Activated gamma-delta T cell treated with Interleukin-2 at 50 U/mL for 16 hours (primary cell): ENCODE measurements at regions not wholly inside any gene's neighbourhood (a gene's known extent, or its start where the extent isn't known, plus 50 kb on each side); places are given as distances from the start of the nearest gene placed in this dataset.

ENCODE experiments used
- DNase-seq: peaks from one replicate; pipeline ENCODE4 v3.0.0-alpha.2; 2020

DNA sequence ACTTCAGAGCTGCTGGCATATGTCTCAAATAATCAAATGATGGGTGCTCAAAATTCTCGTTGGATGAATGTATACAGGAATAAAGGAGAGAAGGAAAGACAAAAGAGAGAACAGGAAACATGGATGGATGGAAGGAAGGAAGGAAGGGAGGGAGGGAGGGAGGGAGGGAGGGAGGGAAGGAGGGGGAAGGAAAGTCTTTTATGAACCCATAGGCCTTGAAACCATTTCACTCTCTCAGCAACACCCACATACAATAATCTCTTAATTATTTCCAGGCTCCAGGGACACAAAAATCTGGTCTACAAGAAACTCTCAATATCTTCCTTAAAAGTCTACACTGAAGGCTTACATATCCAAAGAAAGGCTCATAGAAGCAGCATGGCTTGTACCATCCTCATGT is 363.4 kb upstream of the TMPO start:
- no peak for DNase-seq

GRCh38 chr12:98154850-98155249 is 360.5 kb upstream of the TMPO start:
- DNase-seq, result no peak

- no peak for DNase-seq
Measured at GRCh38 chr12:98156697-98157096, 358.7 kb upstream of the TMPO start.

DNA sequence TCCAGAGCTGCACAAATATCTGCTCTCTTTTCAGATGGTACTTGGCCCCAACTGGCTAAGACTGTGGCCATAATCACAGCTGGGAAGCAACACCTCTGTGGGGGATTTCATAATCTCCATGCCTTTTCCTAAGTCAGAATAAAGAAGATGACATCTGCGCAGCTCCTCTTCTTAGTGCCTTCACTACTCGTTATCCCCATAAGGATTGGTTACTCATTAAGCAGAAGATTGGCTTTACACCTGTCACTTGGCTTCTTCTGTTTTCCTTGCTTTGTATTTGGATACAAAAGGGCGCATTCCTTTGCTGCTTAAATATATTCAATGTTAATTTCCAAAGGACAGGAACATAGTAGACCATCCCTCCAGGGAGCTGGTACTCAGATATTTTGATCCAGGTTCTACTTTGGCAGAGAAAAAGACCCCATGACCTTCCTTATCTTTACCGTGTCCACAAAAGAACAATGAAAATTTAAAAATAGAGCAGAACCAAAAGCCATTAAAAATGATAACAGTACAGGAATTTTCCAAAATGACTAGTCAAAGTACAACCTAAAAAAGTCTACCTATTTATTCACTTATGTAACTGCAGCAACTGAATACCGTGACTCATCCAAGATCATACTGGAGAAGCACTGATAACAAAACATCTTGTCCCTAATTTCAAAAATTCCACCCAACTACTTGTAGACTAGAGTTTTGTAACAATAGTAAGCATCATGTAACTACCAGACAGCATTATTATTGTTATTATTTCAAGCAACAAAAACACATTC is 352.3 kb upstream of the TMPO start:
- DNase-seq, result no peak

DNA sequence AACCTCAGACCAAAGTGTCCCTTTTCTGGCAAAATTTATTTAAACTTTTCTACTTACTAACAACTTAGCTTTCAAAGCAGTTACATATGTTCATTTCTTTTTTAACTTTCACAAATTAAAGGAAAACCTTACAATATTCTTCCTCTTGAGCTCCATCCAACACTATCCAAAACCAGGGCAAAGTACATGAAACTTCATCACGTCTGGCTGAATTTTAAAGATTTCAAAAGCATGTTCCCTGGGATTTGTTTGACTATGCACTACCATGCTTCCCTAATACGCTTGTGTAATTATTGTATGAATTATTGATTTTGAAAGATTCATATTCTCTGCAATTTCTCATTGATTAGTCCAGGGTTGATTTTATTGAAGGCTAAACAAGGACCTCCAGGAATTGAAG is 343.1 kb upstream of the TMPO start:
- no peak for DNase-seq

DNA sequence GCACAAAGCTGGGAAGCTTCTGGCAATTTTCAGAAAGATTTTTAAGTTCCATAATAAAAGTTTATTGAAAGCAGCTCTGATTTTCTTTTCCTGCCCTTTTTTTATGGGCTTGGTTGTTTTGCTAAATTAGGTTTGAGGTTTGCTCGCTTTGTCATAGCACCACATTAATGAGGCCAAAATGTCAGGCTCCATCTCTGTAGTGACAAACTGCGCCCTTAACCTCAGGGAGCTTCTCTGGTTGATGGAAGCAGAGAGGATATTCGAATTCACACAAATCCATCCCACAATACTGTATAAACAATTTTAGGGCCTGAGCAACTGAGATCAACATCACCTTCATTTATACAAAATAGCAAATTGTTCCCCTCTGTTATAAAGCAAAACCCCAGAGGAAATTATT is 342.6 kb upstream of the TMPO start:
- no peak for DNase-seq

- no peak for DNase-seq
Measured at GRCh38 chr12:98173773-98174427, 341.5 kb upstream of the TMPO start.

GRCh38 chr12:98174428-98174809 is 341.0 kb upstream of the TMPO start:
- DNase-seq, result no peak

- no peak for DNase-seq
Measured at GRCh38 chr12:98178126-98178525, 337.3 kb upstream of the TMPO start.

- no peak for DNase-seq
Measured at GRCh38 chr12:98179151-98179550, 336.2 kb upstream of the TMPO start.

GRCh38 chr12:98180603-98181002 is 334.8 kb upstream of the TMPO start:
- no peak for DNase-seq

- no peak for DNase-seq
Measured at GRCh38 chr12:98182821-98183220, 332.6 kb upstream of the TMPO start.

DNA sequence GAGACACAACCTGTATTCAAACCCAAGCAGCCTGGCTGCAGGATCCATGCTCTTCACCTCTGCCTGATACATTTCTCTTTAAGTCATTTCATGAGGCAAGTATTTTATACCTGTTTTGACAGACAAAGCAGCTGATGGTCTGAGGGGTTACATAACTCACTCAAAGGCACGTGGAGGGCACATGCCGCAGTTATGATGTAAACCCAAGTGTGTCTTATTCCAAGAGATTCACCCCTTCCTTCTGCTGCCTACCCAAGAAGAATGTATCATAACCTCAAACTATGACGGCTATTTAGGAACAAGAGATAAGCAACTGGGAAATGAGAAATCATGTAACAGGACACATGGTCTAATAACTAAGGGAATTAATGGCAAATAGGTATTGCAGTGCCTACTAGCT is 329.8 kb upstream of the TMPO start:
- no peak for DNase-seq

- DNase-seq, result no peak
Measured at GRCh38 chr12:98188650-98189077, 326.7 kb upstream of the TMPO start.

- DNase-seq, result no peak
Measured at GRCh38 chr12:98194591-98194990, 320.8 kb upstream of the TMPO start.

DNA sequence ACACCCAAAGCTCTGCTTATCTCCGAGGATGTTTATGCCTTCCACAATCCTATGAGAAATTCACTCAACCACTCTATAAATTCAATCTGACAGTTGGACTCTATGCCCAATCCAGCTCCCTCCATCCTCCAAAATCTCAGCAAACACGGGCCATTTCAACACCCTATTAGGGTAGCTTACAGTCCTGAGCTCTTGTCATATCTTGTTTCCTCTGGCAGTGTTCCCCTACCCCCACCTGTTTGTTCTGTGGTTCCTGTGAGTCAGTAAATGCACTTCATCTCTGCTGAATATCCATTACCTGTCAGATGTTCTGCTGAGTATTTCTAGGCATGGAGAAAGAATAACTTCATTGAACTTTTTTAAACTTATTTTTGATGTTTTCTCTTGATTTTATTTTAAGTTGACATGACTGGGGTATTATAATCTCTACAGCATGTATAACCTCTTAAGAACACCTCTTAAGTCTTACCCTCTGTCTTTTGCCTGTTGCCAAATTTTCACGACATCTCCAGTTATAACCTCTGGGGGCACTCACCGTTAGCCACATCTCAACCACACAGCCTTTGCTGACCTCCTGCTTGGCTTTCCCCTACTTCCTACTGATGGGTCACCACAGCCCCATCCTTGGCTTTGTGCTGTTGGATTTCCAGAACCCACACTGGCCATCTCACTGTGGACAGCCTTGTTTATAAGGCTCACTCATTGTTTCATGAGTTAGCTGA is 317.0 kb upstream of the TMPO start:
- no peak for DNase-seq

- DNase-seq, result no peak
Measured at GRCh38 chr12:98208816-98209215, 306.6 kb upstream of the TMPO start.

- no peak for DNase-seq
Measured at GRCh38 chr12:98211909-98212695, 303.3 kb upstream of the TMPO start.

GRCh38 chr12:98213556-98213955 is 301.8 kb upstream of the TMPO start:
- no peak for DNase-seq

GRCh38 chr12:98217257-98217656 is 298.1 kb upstream of the TMPO start:
- DNase-seq, result no peak

- DNase-seq, result no peak
Measured at GRCh38 chr12:98220636-98221035, 294.8 kb upstream of the TMPO start.

DNA sequence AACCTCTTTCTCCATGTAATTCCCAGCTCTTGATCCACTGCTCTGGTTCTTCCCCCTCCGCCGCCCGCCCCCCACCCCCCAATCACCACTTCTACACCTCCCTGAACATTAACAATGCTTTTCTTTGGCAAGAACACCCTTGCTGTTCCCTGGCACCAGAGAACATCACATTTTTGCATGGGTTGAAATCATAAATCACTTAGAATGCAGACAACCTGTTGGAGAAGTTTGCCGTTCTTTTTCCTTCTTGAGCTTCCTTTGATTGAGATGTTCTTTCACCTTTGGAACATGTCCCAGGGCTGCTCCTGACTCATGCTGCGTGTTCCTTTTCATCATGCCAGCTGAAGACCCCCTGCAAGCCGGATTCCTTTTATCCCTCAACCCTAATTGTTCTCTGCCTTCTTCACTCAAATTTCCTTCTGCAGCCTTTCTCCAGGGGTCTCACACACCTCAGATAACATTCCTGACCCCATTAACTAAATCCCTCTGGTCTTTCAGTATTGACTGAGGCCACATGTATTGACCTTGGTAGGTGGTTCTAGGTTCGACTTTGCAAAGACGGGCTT is 294.1 kb upstream of the TMPO start:
- no peak for DNase-seq

- no peak for DNase-seq
Measured at GRCh38 chr12:98222135-98222534, 293.3 kb upstream of the TMPO start.
